HUES64 (cell line): ENCODE measurements at regions not wholly inside any gene's neighbourhood (a gene's known extent, or its start where the extent isn't known, plus 50 kb on each side); places are given as distances from the start of the nearest gene placed in this dataset.

ENCODE experiments used
- H3K27ac ChIP-seq: 2 replicates; pipeline ENCODE4 v1.7.0; 2013; ENCODE audit warnings: low read depth, low read length, inconsistent platforms
- H3K27me3 ChIP-seq: 2 replicates; pipeline ENCODE4 v1.6.1; 2013; ENCODE audit warnings: mild to moderate bottlenecking, low read length; ENCODE audit not compliant: insufficient read depth
- H3K36me3 ChIP-seq: 2 replicates; pipeline ENCODE4 v1.6.1; 2013; ENCODE audit warnings: mild to moderate bottlenecking, low read length; ENCODE audit not compliant: insufficient read depth
- H3K4me1 ChIP-seq: 2 replicates; pipeline ENCODE4 v1.6.1; 2013; ENCODE audit warnings: mild to moderate bottlenecking, low read length, moderate library complexity; ENCODE audit not compliant: insufficient read depth
- H3K4me3 ChIP-seq: 2 replicates; pipeline ENCODE4 v1.5.1; 2013; ENCODE audit warnings: mild to moderate bottlenecking, low read length, moderate library complexity
- H3K9ac ChIP-seq: 2 replicates; pipeline ENCODE4 v1.6.1; 2013; ENCODE audit warnings: mild to moderate bottlenecking, low read depth, low read length
- H3K9me3 ChIP-seq: 2 replicates; pipeline ENCODE4 v1.6.1; 2013; ENCODE audit warnings: low read depth, low read length; ENCODE audit not compliant: insufficient read depth
- WGBS: fragments of 150-250, 120-280 bp; methylation state at CpG from one replicate; pipeline ENCODE4 v1.1.7; 2013; ENCODE audit warnings: missing lambda C conversion rate; 5-methylcytosine and 5-hydroxymethylcytosine counted together

DNA sequence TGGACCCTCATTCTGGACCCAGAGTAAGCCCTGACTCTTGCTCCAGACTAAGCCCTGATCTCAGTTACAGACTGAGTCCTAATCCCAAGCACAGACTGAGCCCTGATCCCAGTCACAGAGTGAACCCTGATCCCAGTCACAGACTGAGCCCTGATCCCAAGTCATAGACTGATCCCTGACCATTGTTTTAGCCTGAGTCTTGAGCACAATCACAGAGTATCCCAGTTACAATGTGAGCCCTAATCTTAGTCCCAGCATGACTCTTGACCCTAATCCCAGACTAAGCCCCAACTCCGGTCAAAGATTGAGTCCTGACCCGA is 240.6 kb downstream of the RBM19 start:
- 97% methylated on average over 2 of the region's 2 CpGs for WGBS
- H3K36me3 ChIP-seq: no peaks in the 10 kb centered on the region
- H3K9me3 ChIP-seq: no peaks in the 10 kb centered on the region; the same call in 1 of the 2 replicates
- H3K27ac ChIP-seq: no peak overlapping the region
- no peak overlapping the region for H3K9ac ChIP-seq
- peaks cover 3% of the 10 kb centered on the region; the same call in 1 of the 2 replicates for H3K27me3 ChIP-seq
- no peak overlapping the region for H3K4me3 ChIP-seq
- H3K4me1 ChIP-seq: peaks cover 1% of the 10 kb centered on the region; the same call in 1 of the 2 replicates

DNA sequence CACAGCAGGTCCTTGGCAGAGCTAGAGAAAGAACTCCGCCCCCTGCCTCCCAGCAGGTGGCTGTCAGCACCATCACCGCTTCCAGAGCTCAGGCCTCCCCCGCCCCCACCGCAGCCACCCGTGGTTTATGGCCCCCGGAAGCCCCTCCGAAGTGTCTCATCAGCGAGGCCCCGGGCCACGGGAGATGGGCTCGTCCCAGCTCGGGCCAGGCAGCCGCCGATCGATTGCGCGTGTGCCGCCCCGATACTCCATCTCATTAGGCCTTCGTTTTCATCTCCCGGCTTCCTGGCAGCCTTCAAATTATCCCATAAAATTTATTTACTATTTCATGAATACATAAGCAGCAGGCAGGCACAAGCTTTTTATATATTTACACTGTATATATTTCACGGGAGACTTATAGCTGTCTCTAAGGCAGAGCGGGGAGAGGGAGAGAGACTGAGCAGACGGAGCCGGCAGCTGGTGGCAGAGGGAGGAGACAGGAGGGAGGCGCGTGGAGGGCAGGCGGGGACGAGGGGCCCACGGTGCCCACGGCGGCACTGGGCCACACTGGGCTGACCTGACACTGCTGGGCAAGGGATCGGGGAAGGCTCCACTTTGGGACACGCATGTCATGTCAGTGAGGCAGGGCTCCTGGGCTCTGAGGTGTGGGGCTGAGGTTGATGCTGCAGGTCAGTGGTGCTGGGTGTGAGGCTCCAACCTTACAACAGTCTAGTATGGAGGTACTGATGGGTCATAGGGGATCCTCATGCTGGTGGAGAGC is 241.2 kb downstream of the RBM19 start:
- no peak overlapping the region for H3K4me3 ChIP-seq
- no peak overlapping the region for H3K27ac ChIP-seq
- peaks cover 3% of the 10 kb centered on the region; the same call in 1 of the 2 replicates for H3K27me3 ChIP-seq
- WGBS: 73% methylated on average over 34 of the region's 34 CpGs
- H3K9me3 ChIP-seq: no peaks in the 10 kb centered on the region; the same call in 1 of the 2 replicates
- H3K36me3 ChIP-seq: no peaks in the 10 kb centered on the region
- peaks cover 3% of the 10 kb centered on the region; the same call in 1 of the 2 replicates for H3K4me1 ChIP-seq
- no peak overlapping the region for H3K9ac ChIP-seq

GRCh38 chr12:113723631-113724030 is 242.5 kb downstream of the RBM19 start:
- no peak overlapping the region for H3K27ac ChIP-seq
- H3K9ac ChIP-seq: no peak overlapping the region
- H3K4me1 ChIP-seq: peaks cover 3% of the 10 kb centered on the region; the same call in 1 of the 2 replicates
- no peaks in the 10 kb centered on the region for H3K36me3 ChIP-seq
- 94% methylated on average over 4 of the region's 4 CpGs for WGBS
- no peaks in the 10 kb centered on the region; the same call in 1 of the 2 replicates for H3K9me3 ChIP-seq
- no peaks in the 10 kb centered on the region for H3K27me3 ChIP-seq
- no peak overlapping the region for H3K4me3 ChIP-seq

DNA sequence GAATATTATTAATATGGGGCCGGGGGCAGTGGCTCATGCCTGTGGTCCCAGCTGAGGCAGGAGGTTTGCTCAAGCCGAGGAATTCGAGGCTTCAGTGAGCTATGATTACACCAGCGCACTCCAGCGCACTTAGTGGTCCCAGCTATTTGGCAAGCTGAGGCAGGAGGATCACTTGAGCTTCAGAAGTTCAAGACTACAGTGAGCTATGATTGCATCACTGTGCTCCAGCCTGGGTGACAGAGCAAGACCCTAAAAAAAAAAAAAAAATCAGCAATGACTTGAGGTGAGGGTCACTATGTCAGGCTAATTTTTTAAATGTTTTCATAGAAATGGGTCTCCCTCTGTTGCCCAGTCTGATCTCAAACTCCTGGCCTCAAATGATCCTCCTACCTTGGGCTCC is 243.4 kb downstream of the RBM19 start:
- no peak overlapping the region for H3K27ac ChIP-seq
- H3K36me3 ChIP-seq: no peaks in the 10 kb centered on the region
- H3K9me3 ChIP-seq: no peaks in the 10 kb centered on the region; the same call in 1 of the 2 replicates
- H3K4me1 ChIP-seq: peaks cover 3% of the 10 kb centered on the region; the same call in 1 of the 2 replicates
- H3K4me3 ChIP-seq: no peak overlapping the region
- no peak overlapping the region for H3K9ac ChIP-seq
- no peaks in the 10 kb centered on the region for H3K27me3 ChIP-seq
- WGBS: 93% methylated on average over 5 of the region's 5 CpGs

DNA sequence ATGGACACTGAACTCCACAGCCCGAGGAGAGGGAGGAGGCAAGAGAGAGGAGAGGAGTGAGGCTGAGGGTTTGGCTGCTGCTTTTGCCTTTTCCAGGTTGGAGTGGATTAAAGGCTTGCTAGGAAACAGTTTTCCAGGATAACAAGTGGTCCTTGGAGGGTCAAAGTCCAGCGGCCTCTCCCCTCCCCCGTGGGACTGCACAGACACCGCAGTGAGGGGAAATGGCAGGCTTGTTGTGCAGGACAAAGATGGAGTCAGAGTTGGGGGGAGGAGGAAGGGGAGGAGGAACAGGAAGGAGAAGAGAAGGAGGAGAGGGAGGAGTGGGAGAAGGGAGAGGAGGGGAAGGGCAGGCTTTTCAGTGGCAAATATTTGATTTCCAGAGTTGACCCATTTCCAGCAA is 245.5 kb downstream of the RBM19 start:
- Histone ChIP-seq H3K9me3 (no peaks in the 10 kb centered on the region), H3K27ac (no peak overlapping the region), H3K36me3 (no peaks in the 10 kb centered on the region), H3K4me3 (no peak overlapping the region), H3K4me1 (peaks cover 3% of the 10 kb centered on the region; the same call in 1 of the 2 replicates), H3K9ac (no peak overlapping the region), H3K27me3 (no peaks in the 10 kb centered on the region)
- WGBS: 65% methylated on average over 4 of the region's 4 CpGs

DNA sequence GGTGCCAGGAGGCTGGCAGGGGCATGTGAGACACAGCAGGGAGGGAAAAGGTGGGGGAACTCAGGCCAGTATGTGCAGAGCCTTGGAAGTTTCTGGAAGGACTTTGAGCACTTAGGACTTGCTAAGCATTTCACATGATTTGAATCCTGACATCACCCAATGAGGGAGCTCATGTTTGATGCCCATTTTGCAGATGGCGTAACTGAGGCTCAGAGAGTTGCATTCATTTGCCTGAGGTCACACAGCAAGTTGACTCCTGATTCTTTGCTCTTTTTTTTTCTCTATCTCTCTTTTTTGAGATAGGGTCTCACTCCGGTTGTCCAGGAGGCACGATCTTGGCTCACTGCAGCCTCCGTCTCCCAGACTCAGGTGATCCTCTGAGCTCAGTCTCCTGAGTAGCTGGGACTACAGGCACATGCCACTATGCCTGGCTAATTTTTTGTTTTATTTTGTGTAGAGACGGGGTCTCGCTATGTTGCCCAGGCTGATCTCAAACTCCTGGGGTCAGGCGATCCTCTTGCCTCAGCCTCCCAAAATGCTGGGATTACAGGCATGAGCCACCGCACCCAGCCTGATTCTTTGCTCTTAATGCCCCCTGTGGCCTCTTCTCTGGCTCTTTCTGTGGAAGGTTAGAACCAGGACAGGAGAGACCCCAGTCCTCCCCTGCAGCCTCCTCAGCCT is 246.1 kb downstream of the RBM19 start:
- H3K4me3 ChIP-seq: no peak overlapping the region
- no peak overlapping the region for H3K27ac ChIP-seq
- no peaks in the 10 kb centered on the region for H3K9me3 ChIP-seq
- H3K27me3 ChIP-seq: no peaks in the 10 kb centered on the region
- H3K36me3 ChIP-seq: no peaks in the 10 kb centered on the region
- H3K9ac ChIP-seq: no peak overlapping the region
- H3K4me1 ChIP-seq: peaks cover 3% of the 10 kb centered on the region; the same call in 1 of the 2 replicates
- 94% methylated on average over 8 of the region's 8 CpGs for WGBS

- Histone ChIP-seq H3K9ac (no peak overlapping the region), H3K36me3 (no peaks in the 10 kb centered on the region), H3K27ac (no peak overlapping the region), H3K4me3 (no peak overlapping the region), H3K4me1 (no peaks in the 10 kb centered on the region), H3K27me3 (no peaks in the 10 kb centered on the region), H3K9me3 (peaks cover 3% of the 10 kb centered on the region; the same call in 1 of the 2 replicates)
- WGBS: 93% methylated on average over 2 of the region's 2 CpGs
Observed at GRCh38 chr12:113713156-113713555, 241.5 kb upstream of the LHX5 start.

GRCh38 chr12:113712481-113712880 is 240.8 kb upstream of the LHX5 start:
- peaks cover 3% of the 10 kb centered on the region; the same call in 1 of the 2 replicates for H3K9me3 ChIP-seq
- no peak overlapping the region for H3K4me3 ChIP-seq
- H3K27me3 ChIP-seq: no peaks in the 10 kb centered on the region
- H3K36me3 ChIP-seq: no peaks in the 10 kb centered on the region
- H3K4me1 ChIP-seq: no peaks in the 10 kb centered on the region
- 96% methylated on average over 5 of the region's 5 CpGs for WGBS
- no peak overlapping the region for H3K9ac ChIP-seq
- no peak overlapping the region for H3K27ac ChIP-seq

DNA sequence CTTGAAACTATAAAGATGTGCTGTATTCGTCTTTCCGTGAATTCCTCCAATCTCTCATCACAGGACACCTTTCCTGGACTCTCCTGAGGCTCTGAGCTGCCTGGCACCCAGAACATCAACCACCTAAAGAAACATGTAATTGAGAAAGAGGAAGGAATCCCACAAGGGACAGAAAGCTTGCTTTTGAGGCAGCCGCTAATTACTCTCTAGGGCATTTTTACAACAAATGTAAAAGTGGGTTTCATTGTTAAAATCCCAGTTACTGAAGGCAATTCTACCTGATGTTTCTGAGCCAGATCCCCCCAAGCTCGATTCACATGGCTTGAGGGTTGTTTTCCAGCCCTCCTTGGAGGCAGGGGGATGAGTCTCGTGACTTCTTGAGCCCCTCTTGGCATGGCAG is 238.5 kb upstream of the LHX5 start:
- 93% methylated on average over 5 of the region's 5 CpGs for WGBS
- H3K9ac ChIP-seq: no peak overlapping the region

DNA sequence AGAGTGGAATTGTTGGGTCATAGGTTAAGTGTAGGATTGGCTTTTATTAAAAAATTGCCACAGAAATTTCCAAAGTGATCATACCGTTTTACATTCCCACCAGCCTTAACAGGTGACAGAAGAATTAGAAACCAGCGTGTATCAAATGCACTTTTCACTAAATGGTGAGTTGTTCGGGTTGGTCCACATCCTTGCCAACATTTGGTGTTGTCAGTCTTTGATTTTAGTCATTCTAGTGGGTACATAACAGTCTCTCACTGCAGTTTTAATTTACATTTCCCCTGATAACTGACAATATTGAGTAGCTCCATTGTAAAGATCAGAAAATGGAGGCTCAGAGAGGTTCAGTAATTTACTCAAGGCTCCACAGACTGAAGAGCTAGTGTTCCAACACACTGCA is 237.8 kb upstream of the LHX5 start:
- H3K4me1 ChIP-seq: no peaks in the 10 kb centered on the region
- H3K9ac ChIP-seq: no peak overlapping the region
- no peaks in the 10 kb centered on the region for H3K27me3 ChIP-seq
- no peaks in the 10 kb centered on the region for H3K36me3 ChIP-seq
- peaks cover 3% of the 10 kb centered on the region; the same call in 1 of the 2 replicates for H3K9me3 ChIP-seq
- H3K4me3 ChIP-seq: no peak overlapping the region
- WGBS: 97% methylated on average over 3 of the region's 3 CpGs
- H3K27ac ChIP-seq: no peak overlapping the region

More for the DNA sequence above, 238.5 kb upstream of the LHX5 start:
- Histone ChIP-seq H3K27ac (no peak overlapping the region), H3K27me3 (no peaks in the 10 kb centered on the region), H3K36me3 (no peaks in the 10 kb centered on the region), H3K4me3 (no peak overlapping the region), H3K4me1 (no peaks in the 10 kb centered on the region), H3K9me3 (peaks cover 3% of the 10 kb centered on the region; the same call in 1 of the 2 replicates)

GRCh38 chr12:113702836-113703235 is 231.2 kb upstream of the LHX5 start:
- Histone ChIP-seq H3K4me1 (peaks cover 16% of the 10 kb centered on the region), H3K36me3 (no peaks in the 10 kb centered on the region), H3K9me3 (no peaks in the 10 kb centered on the region), H3K9ac (no peak overlapping the region), H3K27ac (no peak overlapping the region), H3K4me3 (no peak overlapping the region), H3K27me3 (no peaks in the 10 kb centered on the region)
- 90% methylated on average over 11 of the region's 11 CpGs for WGBS
